Daoy (cell line): ENCODE measurements at regions not wholly inside any gene's neighbourhood (a gene's known extent, or its start where the extent isn't known, plus 50 kb on each side); places are given as distances from the start of the nearest gene placed in this dataset.
"Not testable (repeated sequence)": the region's sequence is repeated elsewhere in the genome, so short reads cannot be mapped to it uniquely, and the experiment has no call there.

Source experiments
- DNase-seq: peaks from one replicate; pipeline ENCODE4 v3.0.0-alpha.2; 2015; ENCODE audit warnings: low read depth

- no peak for DNase-seq
These were observed 311.3 kb downstream of the C12orf75 start for GRCh38 chr12:105641749-105642148.

- no peak for DNase-seq
These were observed 314.3 kb downstream of the C12orf75 start for GRCh38 chr12:105644770-105645169.

- no peak for DNase-seq
These were observed 324.1 kb downstream of the C12orf75 start for GRCh38 chr12:105654606-105655005.

GRCh38 chr12:105658389-105658788 lies 327.9 kb downstream of the C12orf75 start:
- no peak for DNase-seq

- DNase-seq = no peak
These were observed 329.0 kb downstream of the C12orf75 start for GRCh38 chr12:105659355-105660075.

GRCh38 chr12:105664765-105665164 lies 334.3 kb downstream of the C12orf75 start:
- not testable (repeated sequence) for DNase-seq

- no peak for DNase-seq
These were observed 334.9 kb downstream of the C12orf75 start for GRCh38 chr12:105665366-105665765.

GRCh38 chr12:105667973-105668743 lies 337.7 kb downstream of the C12orf75 start:
- no peak for DNase-seq

GRCh38 chr12:105670672-105671071 lies 340.2 kb downstream of the C12orf75 start:
- DNase-seq = no peak

GRCh38 chr12:105671720-105672119 lies 341.2 kb downstream of the C12orf75 start:
- DNase-seq = no peak

- DNase-seq = no peak
These were observed 341.9 kb downstream of the C12orf75 start for GRCh38 chr12:105672121-105672975.

GRCh38 chr12:105674871-105675699 lies 344.6 kb downstream of the C12orf75 start:
- no peak for DNase-seq

GRCh38 chr12:105676694-105677093 lies 346.2 kb downstream of the C12orf75 start:
- no peak for DNase-seq

- DNase-seq = no peak
These were observed 347.2 kb downstream of the C12orf75 start for GRCh38 chr12:105677672-105678071.

- no peak for DNase-seq
These were observed 349.5 kb downstream of the C12orf75 start for GRCh38 chr12:105679982-105680381.

GRCh38 chr12:105681341-105681740 lies 350.9 kb downstream of the C12orf75 start:
- no peak for DNase-seq

- not testable (repeated sequence) for DNase-seq
These were observed 352.3 kb downstream of the C12orf75 start for GRCh38 chr12:105682821-105683220.

GRCh38 chr12:105683836-105684235 lies 353.3 kb downstream of the C12orf75 start:
- DNase-seq = not testable (repeated sequence)

- no peak for DNase-seq
These were observed 367.6 kb downstream of the C12orf75 start for GRCh38 chr12:105698075-105698474.

- DNase-seq = no peak
These were observed 368.7 kb downstream of the C12orf75 start for GRCh38 chr12:105699209-105699608.

- no peak for DNase-seq
These were observed 374.3 kb downstream of the C12orf75 start for GRCh38 chr12:105704787-105705186.
